ENCODE measurements at regions not wholly inside any gene's neighbourhood (a gene's known extent, or its start where the extent isn't known, plus 50 kb on each side); places are given as distances from the start of the nearest gene placed in this dataset.

DNA sequence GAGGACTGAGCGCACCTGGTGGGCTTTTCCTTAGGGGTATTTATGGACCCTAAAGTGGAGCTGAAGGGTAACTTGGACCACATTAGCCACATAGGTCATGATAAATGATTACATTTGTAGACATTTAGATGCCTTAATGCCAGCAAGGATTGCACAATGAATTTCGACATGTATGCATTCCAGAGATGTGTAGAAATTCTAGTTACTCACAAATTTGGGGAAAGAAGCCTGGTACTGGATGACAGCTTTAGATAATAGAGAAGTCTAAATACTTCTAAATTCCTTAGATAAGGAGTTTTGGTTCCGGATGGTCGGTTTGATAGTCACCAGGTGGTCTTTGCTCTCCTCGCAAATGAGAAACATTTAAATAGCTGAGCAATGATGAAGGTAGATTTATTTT, 609.5 kb upstream of the PRKX start:
- no peaks in the 10 kb centered on the region for H3K4me1 Mint-ChIP-seq (ENCODE audit: low read depth, unreplicated experiment)
- intact Hi-C loops (cut with micrococcal nuclease; ENCODE audit: unreplicated experiment): no loop called here
- H3K4me3 Mint-ChIP-seq (ENCODE audit: low read depth, unreplicated experiment): no peak overlapping the region
- no peaks in the 10 kb centered on the region for H3K9me3 Mint-ChIP-seq (ENCODE audit: low read depth, unreplicated experiment)
- H3K27ac Mint-ChIP-seq (ENCODE audit: unreplicated experiment): no peak overlapping the region
- CTCF ChIA-PET: no interaction called here
- BruUV-seq (replicated peaks): no TSS peak
- no peak for DNase-seq
- TF ChIP-seq, protein P1, sequence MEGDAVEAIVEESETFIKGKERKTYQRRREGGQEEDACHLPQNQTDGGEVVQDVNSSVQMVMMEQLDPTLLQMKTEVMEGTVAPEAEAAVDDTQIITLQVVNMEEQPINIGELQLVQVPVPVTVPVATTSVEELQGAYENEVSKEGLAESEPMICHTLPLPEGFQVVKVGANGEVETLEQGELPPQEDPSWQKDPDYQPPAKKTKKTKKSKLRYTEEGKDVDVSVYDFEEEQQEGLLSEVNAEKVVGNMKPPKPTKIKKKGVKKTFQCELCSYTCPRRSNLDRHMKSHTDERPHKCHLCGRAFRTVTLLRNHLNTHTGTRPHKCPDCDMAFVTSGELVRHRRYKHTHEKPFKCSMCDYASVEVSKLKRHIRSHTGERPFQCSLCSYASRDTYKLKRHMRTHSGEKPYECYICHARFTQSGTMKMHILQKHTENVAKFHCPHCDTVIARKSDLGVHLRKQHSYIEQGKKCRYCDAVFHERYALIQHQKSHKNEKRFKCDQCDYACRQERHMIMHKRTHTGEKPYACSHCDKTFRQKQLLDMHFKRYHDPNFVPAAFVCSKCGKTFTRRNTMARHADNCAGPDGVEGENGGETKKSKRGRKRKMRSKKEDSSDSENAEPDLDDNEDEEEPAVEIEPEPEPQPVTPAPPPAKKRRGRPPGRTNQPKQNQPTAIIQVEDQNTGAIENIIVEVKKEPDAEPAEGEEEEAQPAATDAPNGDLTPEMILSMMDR (IDR thresholded peaks at IDR 0.05; ENCODE audit: unreplicated experiment): no peak
- H3K36me3 Mint-ChIP-seq (ENCODE audit: insufficient read depth, unreplicated experiment): no peaks in the 10 kb centered on the region
- no peaks in the 10 kb centered on the region for H3K27me3 Mint-ChIP-seq (ENCODE audit: unreplicated experiment)

DNA sequence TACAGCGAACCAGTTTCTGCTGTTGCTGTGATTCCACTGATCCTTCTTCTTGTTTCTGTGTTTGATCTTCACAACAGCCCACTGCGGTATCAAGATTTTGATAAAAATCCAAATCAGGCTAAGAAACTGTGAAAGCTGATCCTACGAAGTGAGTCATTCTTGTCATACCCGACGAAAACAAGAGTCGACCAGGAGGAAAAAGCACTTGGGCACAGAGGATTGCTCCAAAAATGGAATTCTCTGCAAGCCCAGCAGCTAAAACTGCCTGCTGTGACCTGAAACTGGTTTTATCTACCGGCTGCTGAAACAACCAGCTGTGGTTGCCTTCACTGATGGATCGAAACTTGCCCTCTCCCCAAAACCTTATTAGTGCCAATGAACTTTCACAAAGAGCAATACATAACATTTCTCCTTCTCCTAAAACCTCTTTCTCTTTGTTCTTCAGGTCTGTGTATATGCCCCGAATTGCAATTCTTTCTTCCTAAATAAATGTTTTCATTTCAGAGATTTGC, 607.0 kb upstream of the PRKX start:
- no peak overlapping the region for H3K4me3 Mint-ChIP-seq (ENCODE audit: low read depth, unreplicated experiment)
- CTCF ChIA-PET: no interaction called here
- H3K27ac Mint-ChIP-seq (ENCODE audit: unreplicated experiment): no peak overlapping the region
- intact Hi-C loops (cut with micrococcal nuclease; ENCODE audit: unreplicated experiment): no loop called here
- no peaks in the 10 kb centered on the region for H3K4me1 Mint-ChIP-seq (ENCODE audit: low read depth, unreplicated experiment)
- BruUV-seq (replicated peaks): no TSS peak
- no peaks in the 10 kb centered on the region for H3K36me3 Mint-ChIP-seq (ENCODE audit: insufficient read depth, unreplicated experiment)
- no peak for DNase-seq
- H3K27me3 Mint-ChIP-seq (ENCODE audit: unreplicated experiment): no peaks in the 10 kb centered on the region
- no peaks in the 10 kb centered on the region for H3K9me3 Mint-ChIP-seq (ENCODE audit: low read depth, unreplicated experiment)
- TF ChIP-seq, protein P1 (IDR thresholded peaks at IDR 0.05; ENCODE audit: unreplicated experiment): no peak

DNA sequence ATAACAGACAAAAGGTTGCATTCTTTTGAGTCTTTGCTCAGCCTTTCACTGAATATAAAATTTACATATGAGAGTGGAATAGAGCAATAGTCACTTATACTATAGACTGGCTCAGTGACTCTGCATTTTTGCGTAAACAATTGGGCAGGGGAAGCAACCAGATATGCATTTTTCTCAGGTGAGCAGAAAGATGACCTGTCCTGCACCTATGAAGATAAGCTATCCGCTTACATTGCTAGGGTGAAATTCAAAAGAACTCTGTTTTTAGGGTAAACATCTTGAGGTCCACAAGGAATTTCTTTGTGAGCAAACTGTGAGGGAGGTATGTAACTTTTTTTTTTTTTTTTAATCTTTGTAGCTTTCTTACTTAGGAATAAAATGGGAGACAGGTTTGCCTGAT, 602.4 kb upstream of the PRKX start:
- intact Hi-C loops (cut with micrococcal nuclease; ENCODE audit: unreplicated experiment): no loop called here
- no peak for DNase-seq
- H3K9me3 Mint-ChIP-seq (ENCODE audit: low read depth, unreplicated experiment): peaks cover 8% of the 10 kb centered on the region
- TF ChIP-seq, protein P1 (IDR thresholded peaks at IDR 0.05; ENCODE audit: unreplicated experiment): no peak
- no peaks in the 10 kb centered on the region for H3K36me3 Mint-ChIP-seq (ENCODE audit: insufficient read depth, unreplicated experiment)
- no peaks in the 10 kb centered on the region for H3K27me3 Mint-ChIP-seq (ENCODE audit: unreplicated experiment)
- BruUV-seq (replicated peaks): no TSS peak
- H3K27ac Mint-ChIP-seq (ENCODE audit: unreplicated experiment): no peak overlapping the region
- no peaks in the 10 kb centered on the region for H3K4me1 Mint-ChIP-seq (ENCODE audit: low read depth, unreplicated experiment)
- no peak overlapping the region for H3K4me3 Mint-ChIP-seq (ENCODE audit: low read depth, unreplicated experiment)
- CTCF ChIA-PET: no interaction called here

DNA sequence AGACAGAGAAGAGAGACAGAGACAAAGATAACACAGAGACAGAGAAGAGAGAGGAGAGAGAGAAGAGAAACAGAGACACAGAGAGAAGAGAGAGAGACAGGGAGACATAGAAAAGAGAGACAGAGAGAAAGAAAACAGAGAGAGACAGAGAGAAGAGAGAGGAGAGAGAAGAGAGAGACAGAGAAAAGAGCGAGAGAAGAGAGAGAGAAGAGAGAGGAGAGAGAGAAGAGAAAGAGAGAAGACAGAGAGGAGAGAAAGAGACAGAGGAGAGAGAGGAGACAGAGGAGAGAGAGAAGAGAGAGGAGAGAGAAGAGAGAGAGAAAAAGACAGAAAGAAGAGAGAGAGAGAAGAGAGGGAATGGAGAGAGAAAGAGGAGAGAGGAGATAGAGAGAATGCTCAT, 601.1 kb upstream of the PRKX start:
- H3K36me3 Mint-ChIP-seq (ENCODE audit: insufficient read depth, unreplicated experiment): no peaks in the 10 kb centered on the region
- no peaks in the 10 kb centered on the region for H3K4me1 Mint-ChIP-seq (ENCODE audit: low read depth, unreplicated experiment)
- H3K4me3 Mint-ChIP-seq (ENCODE audit: low read depth, unreplicated experiment): no peak overlapping the region
- no peak overlapping the region for H3K27ac Mint-ChIP-seq (ENCODE audit: unreplicated experiment)
- CTCF ChIA-PET: no interaction called here
- peaks cover 8% of the 10 kb centered on the region for H3K9me3 Mint-ChIP-seq (ENCODE audit: low read depth, unreplicated experiment)
- TF ChIP-seq, protein P1 (IDR thresholded peaks at IDR 0.05; ENCODE audit: unreplicated experiment): no peak
- no TSS peak for BruUV-seq (replicated peaks)
- intact Hi-C loops (cut with micrococcal nuclease; ENCODE audit: unreplicated experiment): no loop called here
- H3K27me3 Mint-ChIP-seq (ENCODE audit: unreplicated experiment): no peaks in the 10 kb centered on the region
- DNase-seq: no peak

All from Calu3 (cell line).